HG03097 (cell line): ENCODE measurements at regions not wholly inside any gene's neighbourhood (a gene's known extent, or its start where the extent isn't known, plus 50 kb on each side); places are given as distances from the start of the nearest gene placed in this dataset.
"Not testable (repeated sequence)": the region's sequence is repeated elsewhere in the genome, so short reads cannot be mapped to it uniquely, and the experiment has no call there.

Source experiments
- ATAC-seq: cut with Tn5 transposase; IDR thresholded peaks from one replicate; pipeline ENCODE4 v1.9.1; 2021; ENCODE audit not compliant: unreplicated experiment, low FRiP score

GRCh38 chr10:65742906-65743305 lies 1182.9 kb upstream of the LRRTM3 start:
- ATAC-seq: no peak

- ATAC-seq: no peak
Measured at GRCh38 chr10:65751218-65751617, 1174.6 kb upstream of the LRRTM3 start.

GRCh38 chr10:65751896-65752295 lies 1173.9 kb upstream of the LRRTM3 start:
- no peak for ATAC-seq

GRCh38 chr10:65753532-65753931 lies 1172.3 kb upstream of the LRRTM3 start:
- no peak for ATAC-seq

GRCh38 chr10:65754112-65754511 lies 1171.7 kb upstream of the LRRTM3 start:
- ATAC-seq: no peak

GRCh38 chr10:65762311-65762710 lies 1163.5 kb upstream of the LRRTM3 start:
- ATAC-seq: no peak

GRCh38 chr10:65765006-65765541 lies 1160.8 kb upstream of the LRRTM3 start:
- no peak for ATAC-seq

- ATAC-seq: no peak
Measured at GRCh38 chr10:65769828-65770227, 1156.0 kb upstream of the LRRTM3 start.

GRCh38 chr10:65778753-65779152 lies 1147.1 kb upstream of the LRRTM3 start:
- no peak for ATAC-seq

GRCh38 chr10:65779985-65780384 lies 1145.9 kb upstream of the LRRTM3 start:
- ATAC-seq: no peak

- ATAC-seq: no peak
Measured at GRCh38 chr10:65786279-65786678, 1139.6 kb upstream of the LRRTM3 start.

- ATAC-seq: no peak
Measured at GRCh38 chr10:65787571-65787970, 1138.3 kb upstream of the LRRTM3 start.

- no peak for ATAC-seq
Measured at GRCh38 chr10:65788271-65788670, 1137.6 kb upstream of the LRRTM3 start.

GRCh38 chr10:65791979-65792378 lies 1133.9 kb upstream of the LRRTM3 start:
- ATAC-seq: no peak

GRCh38 chr10:65793738-65794425 lies 1132.0 kb upstream of the LRRTM3 start:
- ATAC-seq: no peak

GRCh38 chr10:65794861-65795260 lies 1131.0 kb upstream of the LRRTM3 start:
- ATAC-seq: not testable (repeated sequence)

- ATAC-seq: no peak
Measured at GRCh38 chr10:65796472-65796871, 1129.4 kb upstream of the LRRTM3 start.

GRCh38 chr10:65798133-65798532 lies 1127.7 kb upstream of the LRRTM3 start:
- ATAC-seq: no peak

GRCh38 chr10:65802391-65802790 lies 1123.4 kb upstream of the LRRTM3 start:
- no peak for ATAC-seq

- no peak for ATAC-seq
Measured at GRCh38 chr10:65805511-65805910, 1120.3 kb upstream of the LRRTM3 start.

GRCh38 chr10:65805993-65806392 lies 1119.8 kb upstream of the LRRTM3 start:
- no peak for ATAC-seq

GRCh38 chr10:65808687-65809333 lies 1117.0 kb upstream of the LRRTM3 start:
- no peak for ATAC-seq
